Activated CD8-positive, alpha-beta T cell treated with anti-CD3 and anti-CD28 coated beads, Interleukin-2, amount 10 ng/mL, durations not matched to agents 7 days and 5 days (primary cell): ENCODE measurements at regions not wholly inside any gene's neighbourhood (a gene's known extent, or its start where the extent isn't known, plus 50 kb on each side); places are given as distances from the start of the nearest gene placed in this dataset.

ENCODE experiments used
- ATAC-seq: fragments of 150-1000 bp; cut with Tn5 transposase; one replicate; pipeline ENCODE4 v1.10.0; 2021; ENCODE audit warnings: moderate library complexity
- CTCF ChIA-PET: fragments of 350-600 bp; sonication (Branson Sonifier 250); formaldehyde crosslinking; loops from one replicate; lab custom pipeline; 2021; ENCODE audit warnings: antibody characterized with exemption; lab: Charles Lee
- POLR2A ChIA-PET: fragments of 350-600 bp; sonication (Branson Sonifier 250); formaldehyde crosslinking; loops from one replicate; lab custom pipeline; 2021; ENCODE audit warnings: antibody characterized with exemption; lab: Charles Lee
- DNase-seq: peaks from one replicate; pipeline ENCODE4 v3.0.0-alpha.2; 2020
- H3K27ac Mint-ChIP-seq: one replicate; pipeline ENCODE4 v1.8.0; 2021; ENCODE audit warnings: mild to moderate bottlenecking, mixed read lengths
- H3K27me3 Mint-ChIP-seq: one replicate; pipeline ENCODE4 v1.8.0; 2021; ENCODE audit warnings: low read depth, mixed read lengths
- H3K36me3 Mint-ChIP-seq: one replicate; pipeline ENCODE4 v1.8.0; 2021; ENCODE audit warnings: low read depth, mixed read lengths
- H3K4me1 Mint-ChIP-seq: one replicate; pipeline ENCODE4 v1.8.0; 2021; ENCODE audit warnings: low read depth, mixed read lengths
- H3K4me3 Mint-ChIP-seq: one replicate; pipeline ENCODE4 v1.8.0; 2021; ENCODE audit warnings: mild to moderate bottlenecking, mixed read lengths
- H3K9me3 Mint-ChIP-seq: one replicate; pipeline ENCODE4 v1.8.0; 2022; ENCODE audit warnings: mixed read lengths; ENCODE audit not compliant: insufficient read depth

DNA sequence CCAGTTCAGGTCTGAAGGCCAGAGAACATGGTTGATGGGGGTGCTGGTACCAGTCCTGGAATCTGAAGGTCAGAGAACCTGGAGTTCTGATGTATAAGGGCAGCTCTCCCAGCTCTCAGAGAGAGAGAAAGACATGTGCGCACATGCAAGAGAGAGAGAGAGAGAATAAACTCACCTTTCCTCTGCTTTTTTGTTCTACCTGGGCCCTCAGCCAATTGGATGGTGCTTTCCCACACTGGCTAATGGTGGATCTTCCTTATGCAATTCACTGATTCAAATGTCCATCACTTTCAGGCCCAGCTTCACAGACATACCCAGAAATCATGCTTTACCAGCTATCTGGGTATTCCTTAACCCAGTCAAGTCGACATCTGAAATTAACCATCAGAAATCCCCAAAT is 377.7 kb upstream of the MEX3C start:
- ChIA-PET CTCF (no interaction called here), POLR2A (no interaction called here)
- ATAC-seq (no peak), DNase-seq (no peak)
- Mint-ChIP-seq H3K36me3 (no peaks in the 10 kb centered on the region), H3K27me3 (peaks cover 2% of the 10 kb centered on the region), H3K27ac (no peak overlapping the region), H3K4me3 (no peak overlapping the region), H3K9me3 (no peaks in the 10 kb centered on the region), H3K4me1 (no peaks in the 10 kb centered on the region)

DNA sequence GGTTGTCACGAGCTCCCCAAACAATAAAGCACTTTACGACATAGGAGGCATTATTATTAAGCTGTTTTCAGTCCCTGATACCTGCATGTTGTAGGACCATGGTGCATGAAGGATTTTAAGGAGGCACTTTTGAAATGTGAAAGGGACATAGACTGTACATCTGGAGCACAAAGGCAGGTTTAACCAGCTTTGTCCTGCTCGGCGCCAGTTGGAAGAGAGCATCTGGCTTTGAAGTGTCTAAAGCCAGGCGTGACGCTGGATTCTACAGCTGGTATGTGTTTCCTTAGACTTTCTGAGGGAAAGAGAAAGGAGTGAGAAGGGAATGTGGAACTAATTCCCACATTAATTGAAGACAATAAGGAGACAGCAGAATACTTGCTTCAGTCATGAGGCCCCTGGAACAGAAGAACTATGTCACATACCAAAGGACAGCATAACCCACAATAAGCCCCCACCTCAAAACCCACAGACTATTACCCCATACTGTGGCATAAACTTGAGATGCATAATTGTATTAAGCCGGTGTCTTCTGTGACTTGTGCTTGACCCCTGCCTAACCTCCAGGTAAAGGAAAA is 381.0 kb upstream of the MEX3C start:
- Mint-ChIP-seq H3K4me1 (no peaks in the 10 kb centered on the region), H3K36me3 (no peaks in the 10 kb centered on the region), H3K4me3 (no peak overlapping the region), H3K27me3 (peaks cover 2% of the 10 kb centered on the region), H3K9me3 (no peaks in the 10 kb centered on the region), H3K27ac (no peak overlapping the region)
- ChIA-PET POLR2A (no interaction called here), CTCF (no interaction called here)
- ATAC-seq (no peak), DNase-seq (no peak)

GRCh38 chr18:51580580-51580979 is 383.1 kb upstream of the MEX3C start:
- Mint-ChIP-seq H3K36me3 (no peaks in the 10 kb centered on the region), H3K27me3 (peaks cover 4% of the 10 kb centered on the region), H3K27ac (no peak overlapping the region), H3K4me1 (no peaks in the 10 kb centered on the region), H3K4me3 (no peak overlapping the region), H3K9me3 (no peaks in the 10 kb centered on the region)
- POLR2A ChIA-PET, result no interaction called here
- DNase-seq (no peak), ATAC-seq (no peak)
- CTCF ChIA-PET, result no interaction called here

DNA sequence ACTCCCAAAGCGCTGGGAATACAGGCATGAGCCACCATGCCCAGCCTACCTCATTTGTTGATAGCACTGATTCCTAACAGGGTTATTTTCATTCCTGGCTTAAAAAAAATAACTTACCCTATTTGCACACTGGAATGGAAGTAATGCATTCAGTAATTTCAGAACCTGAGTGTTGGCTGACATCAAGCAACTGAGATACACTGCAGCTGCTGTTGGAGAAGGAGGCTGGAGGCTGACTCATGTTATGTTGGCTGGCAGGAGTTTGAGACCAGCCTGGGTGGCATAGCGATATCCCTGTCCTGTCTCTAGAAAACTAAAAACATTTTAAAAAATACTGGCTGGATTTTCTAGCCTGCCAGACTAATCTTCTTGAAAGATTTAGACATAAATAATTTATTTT is 385.1 kb upstream of the MEX3C start:
- no peak for ATAC-seq
- DNase-seq, result no peak
- Mint-ChIP-seq H3K27ac (no peak overlapping the region), H3K4me1 (no peaks in the 10 kb centered on the region), H3K9me3 (no peaks in the 10 kb centered on the region), H3K36me3 (no peaks in the 10 kb centered on the region), H3K4me3 (no peak overlapping the region), H3K27me3 (peaks cover 2% of the 10 kb centered on the region)
- CTCF ChIA-PET, result no interaction called here
- POLR2A ChIA-PET, result no interaction called here

GRCh38 chr18:51588616-51589015 is 391.1 kb upstream of the MEX3C start:
- Mint-ChIP-seq H3K27me3 (peaks cover 4% of the 10 kb centered on the region), H3K36me3 (no peaks in the 10 kb centered on the region), H3K4me3 (no peak overlapping the region), H3K9me3 (no peaks in the 10 kb centered on the region), H3K27ac (no peak overlapping the region), H3K4me1 (no peaks in the 10 kb centered on the region)
- POLR2A ChIA-PET, result no interaction called here
- CTCF ChIA-PET, result no interaction called here
- ATAC-seq, result no peak
- no peak for DNase-seq

DNA sequence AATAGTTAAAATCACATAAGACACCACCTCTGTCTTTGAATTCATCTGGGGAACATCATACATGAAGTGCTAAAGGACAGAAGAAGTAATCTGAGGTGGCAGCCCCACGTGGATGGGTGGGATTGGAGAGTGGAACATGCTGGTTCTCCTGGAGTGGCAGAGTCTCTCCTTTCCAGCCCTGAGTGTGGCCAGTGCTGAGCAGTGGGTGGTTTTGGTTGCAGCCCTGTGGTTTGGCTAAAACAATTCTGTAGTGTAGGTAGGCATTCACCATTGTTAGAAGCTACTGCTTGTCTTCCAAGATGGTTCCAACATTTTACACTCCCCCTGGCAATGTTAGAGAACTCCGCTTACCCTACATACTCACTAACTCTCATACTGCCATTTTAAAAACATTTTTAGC is 396.4 kb upstream of the MEX3C start:
- no peak for ATAC-seq
- no peak overlapping the region for H3K4me3 Mint-ChIP-seq
- H3K4me1 Mint-ChIP-seq, result no peaks in the 10 kb centered on the region
- POLR2A ChIA-PET, result no interaction called here
- no peak for DNase-seq
- H3K36me3 Mint-ChIP-seq, result no peaks in the 10 kb centered on the region
- H3K27me3 Mint-ChIP-seq, result peaks cover 1% of the 10 kb centered on the region
- H3K27ac Mint-ChIP-seq, result no peak overlapping the region
- CTCF ChIA-PET, result no interaction called here
- peaks cover 6% of the 10 kb centered on the region for H3K9me3 Mint-ChIP-seq

DNA sequence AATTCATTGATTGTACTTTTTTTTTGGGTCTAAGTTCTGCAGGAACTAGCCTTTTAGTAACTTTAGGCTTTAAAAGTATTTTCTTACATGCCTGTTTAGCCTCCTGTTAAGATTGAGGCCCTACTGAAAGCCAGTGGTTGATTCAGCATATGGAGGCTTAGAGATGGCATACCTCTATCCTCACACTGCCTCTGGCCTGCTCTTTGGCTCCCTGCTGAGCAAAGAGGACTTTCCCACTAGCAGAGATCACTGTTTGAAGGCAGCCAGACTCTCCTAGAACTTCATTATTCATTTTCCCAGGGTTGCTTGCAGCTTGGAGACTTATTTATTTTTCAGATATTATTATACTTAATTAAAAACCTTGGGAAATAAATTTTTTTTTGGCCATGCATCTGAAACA is 405.6 kb upstream of the MEX3C start:
- Mint-ChIP-seq H3K9me3 (no peaks in the 10 kb centered on the region), H3K27me3 (no peaks in the 10 kb centered on the region), H3K27ac (no peak overlapping the region), H3K36me3 (no peaks in the 10 kb centered on the region), H3K4me1 (no peaks in the 10 kb centered on the region), H3K4me3 (no peak overlapping the region)
- POLR2A ChIA-PET, result no interaction called here
- DNase-seq, result no peak
- no peak for ATAC-seq
- CTCF ChIA-PET, result no interaction called here

DNA sequence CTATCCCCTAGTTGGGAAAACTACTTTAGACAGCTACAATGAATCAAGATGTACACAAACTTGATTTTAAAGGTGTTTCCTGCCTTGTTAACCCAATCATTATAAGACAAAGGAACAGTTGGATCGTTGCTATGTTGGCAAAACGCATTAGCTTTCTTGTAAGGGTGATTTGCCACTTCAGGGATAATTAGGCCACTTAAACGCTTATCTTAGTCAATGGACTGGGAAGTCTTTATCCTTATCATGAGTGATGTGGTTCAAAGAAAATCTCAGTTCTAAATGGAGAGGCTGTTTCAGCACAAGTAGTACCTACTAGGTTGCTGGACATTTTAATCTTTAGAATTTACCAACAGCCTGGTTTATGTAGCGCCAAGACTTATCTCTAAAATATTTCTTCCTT is 406.1 kb upstream of the MEX3C start:
- no peak overlapping the region for H3K27ac Mint-ChIP-seq
- H3K36me3 Mint-ChIP-seq, result no peaks in the 10 kb centered on the region
- H3K9me3 Mint-ChIP-seq, result no peaks in the 10 kb centered on the region
- no peak overlapping the region for H3K4me3 Mint-ChIP-seq
- ChIA-PET POLR2A (no interaction called here), CTCF (no interaction called here)
- no peaks in the 10 kb centered on the region for H3K27me3 Mint-ChIP-seq
- no peaks in the 10 kb centered on the region for H3K4me1 Mint-ChIP-seq
- DNase-seq (no peak), ATAC-seq (no peak)

DNA sequence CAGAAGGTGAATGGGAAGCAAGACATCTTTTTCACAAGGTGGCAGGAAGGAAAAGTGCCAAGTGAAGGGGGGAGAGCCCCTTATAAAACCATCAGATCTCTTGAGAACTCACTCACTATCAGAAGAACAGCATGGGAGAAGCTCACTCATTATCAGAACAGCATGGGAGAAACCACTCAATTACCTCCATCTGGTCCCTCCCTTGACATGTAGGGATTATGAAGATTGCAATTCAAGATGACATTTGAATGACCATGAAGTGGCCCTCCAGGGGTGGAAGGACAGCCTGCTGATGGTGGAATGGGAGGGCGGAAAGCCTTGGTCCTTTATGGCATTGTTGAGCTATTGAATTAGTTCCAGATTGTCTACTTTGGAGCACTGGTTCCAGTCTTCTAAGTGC is 413.0 kb upstream of the MEX3C start:
- ATAC-seq, result no peak
- no peaks in the 10 kb centered on the region for H3K4me1 Mint-ChIP-seq
- no peaks in the 10 kb centered on the region for H3K27me3 Mint-ChIP-seq
- DNase-seq, result no peak
- CTCF ChIA-PET, result interaction anchor here (1.0 kb wide), 1 partner anchor 10 kb away, joined by 3 read pairs; no protein-coding TSS in a partner anchor
- no peak overlapping the region for H3K27ac Mint-ChIP-seq
- POLR2A ChIA-PET, result no interaction called here
- no peaks in the 10 kb centered on the region for H3K36me3 Mint-ChIP-seq
- no peaks in the 10 kb centered on the region for H3K9me3 Mint-ChIP-seq
- no peak overlapping the region for H3K4me3 Mint-ChIP-seq

GRCh38 chr18:51611326-51611725 is 413.8 kb upstream of the MEX3C start:
- no peak overlapping the region for H3K4me3 Mint-ChIP-seq
- no peak for ATAC-seq
- H3K27me3 Mint-ChIP-seq, result no peaks in the 10 kb centered on the region
- no peaks in the 10 kb centered on the region for H3K36me3 Mint-ChIP-seq
- no peaks in the 10 kb centered on the region for H3K4me1 Mint-ChIP-seq
- H3K27ac Mint-ChIP-seq, result no peak overlapping the region
- ChIA-PET CTCF (interaction anchor here (1.0 kb wide), 1 partner anchor 9 kb away, joined by 3 read pairs; no protein-coding TSS in a partner anchor), POLR2A (no interaction called here)
- H3K9me3 Mint-ChIP-seq, result no peaks in the 10 kb centered on the region
- no peak for DNase-seq

DNA sequence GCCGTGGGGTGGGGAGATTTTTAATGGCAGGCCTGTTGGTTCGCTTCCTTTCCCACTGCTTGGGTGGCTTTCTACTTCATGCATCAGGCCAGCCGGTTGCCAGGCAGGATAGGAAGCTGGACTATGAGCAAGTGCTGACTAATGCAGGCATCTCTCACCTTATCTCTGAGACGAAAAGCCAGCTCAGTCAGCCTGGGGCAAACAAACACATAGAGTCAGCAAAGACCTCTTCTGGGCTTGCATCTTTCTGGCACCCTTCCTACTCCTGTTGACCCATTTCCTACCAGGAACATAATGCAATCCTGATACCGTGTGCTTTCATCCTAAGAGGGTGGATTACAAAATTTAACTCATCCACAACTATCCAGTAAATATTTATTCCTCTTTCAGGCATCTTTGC is 416.6 kb upstream of the MEX3C start:
- H3K27me3 Mint-ChIP-seq, result no peaks in the 10 kb centered on the region
- CTCF ChIA-PET, result no interaction called here
- ATAC-seq (no peak), DNase-seq (no peak)
- no peak overlapping the region for H3K4me3 Mint-ChIP-seq
- no peaks in the 10 kb centered on the region for H3K4me1 Mint-ChIP-seq
- POLR2A ChIA-PET, result no interaction called here
- H3K9me3 Mint-ChIP-seq, result no peaks in the 10 kb centered on the region
- H3K36me3 Mint-ChIP-seq, result no peaks in the 10 kb centered on the region
- no peak overlapping the region for H3K27ac Mint-ChIP-seq

- Mint-ChIP-seq H3K4me3 (no peak overlapping the region), H3K36me3 (no peaks in the 10 kb centered on the region), H3K4me1 (no peaks in the 10 kb centered on the region), H3K9me3 (no peaks in the 10 kb centered on the region), H3K27ac (no peak overlapping the region), H3K27me3 (no peaks in the 10 kb centered on the region)
- DNase-seq, result no peak
- POLR2A ChIA-PET, result no interaction called here
- CTCF ChIA-PET, result no interaction called here
- no peak for ATAC-seq
Measured at GRCh38 chr18:51614967-51615571, 417.6 kb upstream of the MEX3C start.

DNA sequence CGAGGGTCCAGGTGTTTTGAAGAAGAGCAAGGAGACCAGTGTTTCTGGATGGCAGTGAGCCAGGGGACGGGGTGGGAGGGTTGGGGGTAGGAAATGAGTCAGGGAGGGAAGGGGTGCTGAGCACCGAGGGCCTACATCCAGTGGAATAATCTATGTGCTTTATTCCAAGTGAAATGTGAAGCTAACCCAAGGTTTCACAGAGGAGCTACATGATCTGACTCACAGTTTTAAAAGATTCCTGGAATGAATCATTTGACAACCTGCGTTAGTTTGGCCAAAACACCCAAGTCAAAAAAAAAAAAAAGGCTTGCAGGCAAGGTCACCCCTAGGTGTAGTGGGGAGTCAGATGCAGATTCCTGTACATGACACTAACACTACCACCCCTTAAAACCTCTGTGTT is 419.7 kb upstream of the MEX3C start:
- no peaks in the 10 kb centered on the region for H3K4me1 Mint-ChIP-seq
- CTCF ChIA-PET, result no interaction called here
- no peak overlapping the region for H3K4me3 Mint-ChIP-seq
- no peaks in the 10 kb centered on the region for H3K36me3 Mint-ChIP-seq
- POLR2A ChIA-PET, result no interaction called here
- no peak overlapping the region for H3K27ac Mint-ChIP-seq
- no peak for DNase-seq
- H3K27me3 Mint-ChIP-seq, result peaks cover 4% of the 10 kb centered on the region
- no peak for ATAC-seq
- H3K9me3 Mint-ChIP-seq, result no peaks in the 10 kb centered on the region
